NCI-H128 (cell line): ENCODE measurements at regions not wholly inside any gene's neighbourhood (a gene's known extent, or its start where the extent isn't known, plus 50 kb on each side); places are given as distances from the start of the nearest gene placed in this dataset.
"Not testable (repeated sequence)": the region's sequence is repeated elsewhere in the genome, so short reads cannot be mapped to it uniquely, and the experiment has no call there.

Source experiments
- DNase-seq: peaks from one replicate; lab custom pipeline; 2025; ENCODE audit not compliant: unreplicated experiment; lab: John Stamatoyannopoulos, UW

DNA sequence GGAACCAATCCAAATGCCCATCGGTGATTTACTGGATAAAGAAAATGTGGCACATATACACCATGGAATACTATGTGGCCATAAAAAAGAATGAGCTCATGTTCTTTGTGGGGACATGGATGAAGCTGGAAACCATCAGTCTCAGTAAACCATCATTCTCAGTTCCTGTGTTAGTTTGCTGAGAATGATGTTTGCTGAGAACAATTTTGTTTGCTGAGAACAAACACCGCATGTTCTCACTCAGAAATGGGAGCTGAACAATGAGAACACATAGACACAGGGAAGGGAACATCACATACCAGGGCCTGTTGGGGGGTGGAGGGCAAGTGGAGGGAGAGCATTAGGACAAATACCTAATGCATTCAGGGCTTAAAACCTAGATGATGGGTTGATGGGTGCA is 185.5 kb downstream of the ANXA1 start:
- DNase-seq, result not testable (repeated sequence)

DNA sequence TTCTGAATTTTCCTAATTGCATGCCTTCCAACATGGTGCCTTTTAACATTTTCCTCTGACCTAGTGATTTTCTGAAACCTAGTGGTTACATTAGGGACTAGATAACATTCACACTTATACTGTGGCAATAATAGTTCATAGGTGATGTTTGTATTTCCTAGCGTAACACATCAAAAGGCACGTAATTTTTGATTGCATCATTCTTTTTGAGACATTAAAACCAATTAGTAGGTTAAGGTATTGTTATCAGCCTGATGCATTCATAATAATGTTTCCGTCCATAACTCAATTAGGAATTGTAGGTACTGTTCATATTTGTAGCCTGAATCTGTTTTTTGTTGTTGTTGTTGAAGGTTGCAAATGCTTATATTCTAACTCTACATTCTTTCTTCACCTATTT is 192.4 kb downstream of the ANXA1 start:
- DNase-seq, result no peak

DNA sequence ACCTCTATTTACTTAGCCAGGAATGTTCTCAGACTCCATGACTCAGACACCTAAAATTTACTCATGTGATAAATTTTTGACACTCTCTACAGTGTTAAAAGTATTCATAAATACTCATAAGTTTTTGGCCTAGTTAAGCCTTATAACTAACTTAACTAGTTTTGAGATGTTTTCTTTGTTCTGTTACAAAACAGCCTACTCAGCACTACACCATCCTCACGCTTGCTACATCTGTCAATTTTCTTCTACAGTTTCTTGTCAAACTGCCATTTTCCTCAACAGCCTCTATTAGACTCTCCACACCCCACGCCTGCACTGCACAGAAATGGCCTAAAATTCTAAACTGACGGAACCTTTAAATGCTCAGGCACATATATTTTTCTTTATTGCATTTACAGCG is 195.5 kb downstream of the ANXA1 start:
- DNase-seq, result no peak

DNA sequence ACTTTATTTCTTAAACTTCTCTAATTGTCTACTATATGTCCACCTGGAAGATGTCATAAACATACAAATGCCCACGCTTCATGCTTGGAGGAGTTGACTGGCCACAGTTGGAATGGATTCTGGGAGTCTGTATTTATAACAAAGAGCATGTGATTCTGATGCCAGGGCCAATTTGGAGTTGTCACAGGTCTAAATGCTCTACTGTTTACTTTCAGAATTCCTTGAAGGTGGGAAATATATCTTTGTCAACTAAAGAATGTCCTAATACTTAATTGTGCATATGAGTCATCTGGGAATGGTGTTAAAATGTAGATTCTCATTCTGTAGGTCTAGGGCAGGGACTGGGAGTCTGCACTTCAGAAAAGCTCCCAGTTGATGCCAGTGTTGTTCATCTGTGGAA is 196.1 kb downstream of the ANXA1 start:
- DNase-seq, result no peak

DNA sequence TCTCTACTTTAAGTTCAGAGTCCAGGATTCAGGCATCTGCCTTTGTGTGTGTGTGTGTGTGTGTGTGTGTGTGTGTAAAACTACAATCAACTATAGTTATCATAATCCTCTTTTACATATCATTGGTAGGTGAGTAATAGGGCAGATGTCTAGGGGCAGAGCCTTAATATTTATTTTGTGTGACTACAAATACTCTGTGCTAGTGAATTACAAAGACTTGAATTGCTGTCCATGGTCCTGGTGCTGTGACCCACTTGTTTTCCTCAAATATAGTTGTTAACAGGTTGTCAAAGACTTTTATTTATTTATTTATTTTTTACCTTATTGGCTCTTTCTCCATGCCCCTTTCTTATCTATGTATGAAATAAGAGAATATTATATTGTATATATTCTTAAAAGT is 196.8 kb downstream of the ANXA1 start:
- DNase-seq, result no peak

DNA sequence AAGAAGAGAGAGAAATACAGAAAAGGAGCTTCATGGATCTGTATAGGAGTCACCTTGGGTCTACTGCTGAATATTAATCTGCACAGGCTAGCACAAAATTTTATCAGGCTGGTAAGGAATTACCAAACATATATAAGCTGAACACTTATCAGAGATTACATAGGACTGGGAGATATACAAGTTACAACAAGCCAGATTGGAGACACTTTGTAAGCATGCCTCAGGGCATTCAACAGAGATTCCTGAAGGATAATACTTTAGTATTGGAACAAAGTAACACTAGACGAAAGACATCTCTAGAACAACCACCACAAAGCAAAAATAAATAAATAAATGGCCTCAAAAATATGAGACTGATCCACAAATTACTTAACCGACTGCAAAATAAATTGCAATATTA is 197.8 kb downstream of the ANXA1 start:
- DNase-seq, result no peak

DNA sequence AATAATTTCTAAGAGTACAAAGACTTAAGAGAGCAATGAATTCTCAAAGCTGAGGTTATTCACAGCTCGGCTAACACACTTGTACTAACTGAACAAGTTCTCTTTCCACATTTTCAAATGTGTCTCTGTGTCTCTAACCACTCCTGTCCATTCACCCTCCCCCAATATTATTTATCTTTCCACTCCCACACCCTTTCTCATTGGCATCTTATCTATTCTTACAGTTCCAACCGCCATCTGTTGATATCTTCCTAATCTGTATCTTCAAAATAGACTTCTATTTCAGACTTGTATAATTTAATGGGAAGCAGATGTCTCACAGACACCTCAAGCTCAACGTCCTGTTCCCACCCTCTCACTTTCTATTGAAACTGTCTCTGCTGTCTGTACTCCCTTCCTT is 205.9 kb downstream of the ANXA1 start:
- DNase-seq, result no peak

DNA sequence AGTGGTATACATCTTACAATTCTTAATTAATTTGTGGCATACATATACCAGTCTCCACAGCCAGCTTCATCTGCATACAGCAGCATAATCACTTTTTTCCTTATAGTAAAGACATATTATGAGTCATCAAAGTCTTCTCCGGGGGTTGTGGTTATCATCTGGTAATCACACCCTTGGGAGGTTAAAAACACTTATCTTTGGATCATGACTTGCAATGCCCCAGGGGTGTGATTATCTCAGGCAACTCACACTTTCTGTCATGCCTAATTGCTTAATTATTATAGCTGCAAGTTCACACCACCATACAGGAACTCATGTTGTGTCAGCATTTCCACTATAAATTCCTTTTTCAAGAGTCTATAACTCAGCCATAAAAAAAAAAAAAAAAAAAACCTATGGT is 218.4 kb downstream of the ANXA1 start:
- DNase-seq, result no peak

DNA sequence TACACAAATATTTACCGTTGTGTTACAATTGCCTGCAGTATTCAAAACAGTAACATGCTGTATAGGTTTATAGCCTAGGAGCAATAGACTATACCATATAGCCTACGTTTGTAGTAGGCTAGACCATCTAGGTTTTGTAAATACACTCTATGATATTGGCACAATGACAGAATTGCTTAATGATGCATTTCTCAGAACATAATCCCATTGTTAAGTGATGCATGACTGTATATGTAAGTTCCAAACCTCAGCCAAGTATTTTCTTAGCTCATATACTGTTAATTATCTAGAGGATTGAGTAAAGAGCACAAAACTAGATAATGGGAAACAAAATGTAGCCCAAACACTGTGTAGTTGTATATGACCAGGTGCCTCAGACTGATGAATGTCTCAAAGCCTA is 220.1 kb downstream of the ANXA1 start:
- DNase-seq, result no peak

DNA sequence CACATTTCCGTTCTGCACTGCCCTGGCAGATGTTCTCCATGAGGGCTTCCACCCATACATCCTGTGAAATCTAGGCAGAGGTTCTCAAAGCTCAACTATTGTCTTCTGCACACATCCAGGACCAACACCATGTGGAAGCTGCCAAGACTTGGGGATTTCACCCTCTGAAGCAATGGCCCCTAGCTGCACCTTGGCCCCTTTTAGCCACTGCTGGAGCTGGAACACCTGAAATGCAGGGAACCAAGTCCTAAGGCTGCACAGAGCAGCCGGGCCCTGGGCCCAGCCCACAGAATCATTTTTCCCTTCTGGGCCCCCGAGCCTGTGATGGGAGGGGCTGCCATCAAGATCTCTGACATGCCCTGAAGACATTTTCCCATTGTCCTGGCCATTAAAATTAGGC is 228.7 kb downstream of the ANXA1 start:
- DNase-seq, result no peak

DNA sequence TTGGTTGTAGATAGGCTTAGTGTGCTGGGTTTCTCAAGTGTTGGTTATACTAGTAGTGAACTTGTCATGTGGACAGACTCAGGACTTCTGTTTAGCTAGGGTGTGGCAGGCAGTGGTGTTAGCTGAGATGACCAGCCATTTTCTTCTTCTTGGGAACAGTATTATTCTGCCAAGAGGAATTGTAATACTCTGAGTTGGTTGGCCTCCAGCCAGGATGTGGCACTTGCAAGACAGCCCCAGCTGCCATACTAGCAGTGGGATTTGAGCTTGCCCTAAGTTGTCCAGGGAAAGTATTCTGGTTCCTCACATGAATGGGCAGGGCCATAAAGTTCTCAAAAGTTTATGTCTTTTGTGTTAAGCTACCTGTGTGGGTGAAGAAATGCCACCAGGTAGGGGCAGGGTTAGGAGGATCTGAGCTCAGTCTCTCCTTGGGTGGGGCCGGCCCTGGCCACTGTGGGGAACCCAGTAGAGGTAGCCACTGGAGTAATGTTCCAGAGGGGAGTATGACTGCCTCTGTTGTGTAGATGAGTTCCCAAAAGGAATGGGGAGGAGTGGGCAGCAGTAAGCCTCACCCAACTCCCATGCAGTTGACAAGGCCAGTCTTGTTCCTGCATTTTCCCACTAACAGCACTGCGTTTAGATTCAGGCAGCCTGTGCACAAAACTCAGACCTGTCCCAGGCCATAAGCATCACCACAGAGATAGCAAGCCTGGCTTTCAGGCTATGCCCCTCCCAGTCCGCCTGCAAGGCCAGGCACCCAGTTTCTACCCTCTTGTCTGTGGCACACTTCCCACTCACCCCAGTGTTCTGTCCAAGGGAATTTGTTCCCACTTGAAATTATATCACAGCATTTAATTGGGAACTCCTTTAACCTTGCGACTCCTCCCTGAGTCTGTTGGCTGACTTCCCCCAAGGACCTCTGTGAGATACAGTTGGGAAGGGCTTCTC is 250.7 kb downstream of the ANXA1 start:
- DNase-seq, result no peak

DNA sequence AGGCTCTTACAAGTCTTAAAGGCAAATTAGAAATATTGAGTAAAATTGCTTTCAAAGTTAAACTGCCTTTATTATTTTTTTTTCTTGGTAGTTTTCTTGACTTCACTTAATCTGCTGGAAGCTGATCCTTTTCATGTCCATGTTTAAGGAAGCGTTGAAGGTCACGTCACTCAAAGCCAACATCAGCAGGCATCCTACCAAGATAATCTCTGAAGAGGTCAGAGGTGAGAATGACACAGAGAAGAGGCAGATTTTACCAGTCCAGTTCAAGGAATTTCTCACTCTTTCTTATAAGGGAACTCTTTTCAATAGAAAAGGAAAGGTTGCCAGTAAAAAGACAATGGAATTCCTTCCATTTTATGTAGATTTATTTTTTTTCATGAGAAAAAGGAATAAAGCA is 259.8 kb downstream of the ANXA1 start:
- DNase-seq, result no peak

DNA sequence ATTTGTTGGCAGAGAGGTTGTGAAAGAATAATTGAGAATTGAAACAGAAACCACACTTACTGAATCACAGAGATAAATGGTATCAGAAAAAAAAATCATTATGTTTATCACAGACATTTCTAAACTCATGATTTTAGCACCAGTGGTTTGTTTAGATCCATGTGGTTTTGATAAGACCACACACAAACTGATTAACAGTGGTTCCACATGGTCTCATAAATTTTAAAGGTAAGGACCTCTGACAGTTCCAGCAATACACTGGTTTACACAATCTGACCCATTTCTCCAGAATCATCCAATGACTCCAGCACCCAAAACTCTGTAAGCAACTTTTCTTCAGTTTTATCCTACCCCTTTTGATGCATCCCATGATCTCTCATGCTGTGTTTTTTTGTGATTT is 261.2 kb downstream of the ANXA1 start:
- DNase-seq, result no peak

DNA sequence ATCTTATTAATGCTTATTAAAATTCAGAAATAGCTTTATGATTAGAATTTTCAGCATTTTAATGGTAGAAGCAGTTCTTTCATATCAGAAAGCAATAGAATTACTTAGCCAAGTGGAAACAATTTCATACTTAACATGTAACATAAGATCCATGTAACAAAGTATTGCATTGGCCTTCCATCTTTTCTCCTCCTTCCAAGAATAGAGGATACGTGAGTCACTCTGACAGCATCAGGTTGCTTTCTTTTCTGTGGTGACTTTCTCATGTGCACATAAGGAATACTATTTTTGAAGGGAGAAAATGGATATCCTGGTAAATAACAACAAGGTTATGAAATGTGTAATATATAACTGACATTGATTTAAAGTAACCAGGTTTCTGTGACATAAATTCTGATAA is 272.2 kb downstream of the ANXA1 start:
- DNase-seq, result no peak

DNA sequence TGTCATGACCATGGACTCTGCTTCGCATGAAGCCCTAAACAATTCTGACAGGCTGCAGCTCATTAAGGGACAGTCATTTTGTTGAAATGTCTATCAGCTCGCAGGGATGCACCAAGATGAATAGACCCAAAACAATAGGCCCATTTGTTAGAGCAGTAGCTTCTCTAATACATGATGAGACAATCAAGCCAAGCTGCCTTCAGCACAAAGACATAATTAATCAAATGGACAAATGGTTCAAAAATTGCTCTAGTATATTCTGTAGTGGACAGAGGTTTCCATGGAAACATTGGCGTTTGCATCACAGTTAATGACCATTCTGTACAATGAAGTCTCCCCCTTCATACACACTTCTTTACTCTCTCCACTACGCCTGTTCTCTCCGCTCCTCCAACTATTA is 274.6 kb downstream of the ANXA1 start:
- DNase-seq, result no peak

DNA sequence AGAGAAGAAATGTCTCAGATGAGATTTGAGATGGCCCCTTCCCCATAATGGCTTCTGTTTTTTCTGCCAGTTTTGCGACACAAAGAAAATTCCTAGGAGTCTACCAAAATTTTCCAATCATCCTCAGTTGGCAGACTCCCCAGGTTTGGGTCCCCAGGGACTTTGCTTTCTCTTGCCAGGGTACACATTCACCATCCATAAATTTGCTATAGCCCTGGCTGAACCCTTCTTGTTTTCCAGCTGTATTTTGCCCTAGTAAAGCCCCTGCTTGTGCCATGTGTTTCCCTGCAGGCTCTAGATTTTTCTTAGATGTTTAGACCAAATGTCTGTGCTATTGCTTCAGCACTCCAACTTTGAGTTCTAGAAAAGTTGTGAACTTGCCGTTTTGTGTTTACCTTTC is 283.2 kb downstream of the ANXA1 start:
- DNase-seq, result no peak

DNA sequence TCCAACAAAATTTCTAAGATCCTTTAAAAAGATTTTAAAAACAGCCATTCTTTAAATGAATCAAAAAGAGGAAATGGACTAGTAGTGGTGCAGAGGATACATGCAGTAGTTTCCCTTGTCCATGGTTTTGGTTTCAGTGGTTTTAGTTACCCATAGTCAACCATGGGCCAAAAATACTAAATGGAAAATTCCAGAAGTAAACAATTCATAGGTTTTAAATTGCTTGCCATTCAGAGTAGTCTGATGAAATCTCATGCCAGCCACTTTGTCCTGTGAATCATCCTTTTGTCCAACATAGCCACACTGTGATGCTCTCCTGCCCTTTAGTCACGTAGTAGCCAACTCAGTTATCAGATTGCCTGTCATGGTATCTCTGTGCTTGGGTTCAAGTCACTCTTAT is 286.1 kb downstream of the ANXA1 start:
- no peak for DNase-seq

DNA sequence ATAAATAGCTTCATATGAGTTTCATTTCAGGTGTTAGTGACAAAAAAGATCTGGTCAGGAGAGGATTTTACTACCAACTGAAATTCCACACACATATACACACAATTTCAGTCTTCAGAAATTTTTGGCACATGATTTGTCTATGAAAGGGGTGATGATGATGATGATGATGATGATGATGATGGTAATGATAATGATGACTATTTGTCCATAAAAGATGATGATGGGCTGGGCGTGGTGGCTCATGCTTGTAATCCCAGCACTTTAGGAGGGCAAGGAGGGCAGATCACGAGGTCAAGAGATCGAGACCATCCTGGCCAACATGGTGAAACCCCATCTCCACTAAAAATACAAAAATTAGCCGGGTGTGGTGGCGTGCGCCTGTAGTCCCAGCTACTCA is 288.2 kb downstream of the ANXA1 start:
- DNase-seq, result not testable (repeated sequence)

DNA sequence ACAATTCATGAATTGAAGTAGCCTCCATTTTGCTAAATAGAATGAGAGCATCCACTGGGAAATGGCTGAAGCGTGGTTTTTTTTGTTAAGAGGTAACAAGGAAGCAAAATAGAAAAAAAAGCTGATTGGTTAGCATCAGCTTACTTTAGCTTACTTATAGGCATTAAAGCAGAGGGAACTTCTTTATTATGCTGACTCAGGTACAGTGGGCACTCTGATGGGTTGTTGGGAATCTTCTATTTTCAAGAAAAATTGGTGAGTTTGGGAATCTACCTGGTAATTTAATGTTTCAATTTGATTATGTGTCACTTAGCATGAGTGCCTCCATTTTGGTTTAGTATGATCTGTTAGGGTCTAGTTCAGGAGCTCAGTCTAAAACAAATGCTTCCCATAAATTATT is 289.6 kb downstream of the ANXA1 start:
- no peak for DNase-seq

DNA sequence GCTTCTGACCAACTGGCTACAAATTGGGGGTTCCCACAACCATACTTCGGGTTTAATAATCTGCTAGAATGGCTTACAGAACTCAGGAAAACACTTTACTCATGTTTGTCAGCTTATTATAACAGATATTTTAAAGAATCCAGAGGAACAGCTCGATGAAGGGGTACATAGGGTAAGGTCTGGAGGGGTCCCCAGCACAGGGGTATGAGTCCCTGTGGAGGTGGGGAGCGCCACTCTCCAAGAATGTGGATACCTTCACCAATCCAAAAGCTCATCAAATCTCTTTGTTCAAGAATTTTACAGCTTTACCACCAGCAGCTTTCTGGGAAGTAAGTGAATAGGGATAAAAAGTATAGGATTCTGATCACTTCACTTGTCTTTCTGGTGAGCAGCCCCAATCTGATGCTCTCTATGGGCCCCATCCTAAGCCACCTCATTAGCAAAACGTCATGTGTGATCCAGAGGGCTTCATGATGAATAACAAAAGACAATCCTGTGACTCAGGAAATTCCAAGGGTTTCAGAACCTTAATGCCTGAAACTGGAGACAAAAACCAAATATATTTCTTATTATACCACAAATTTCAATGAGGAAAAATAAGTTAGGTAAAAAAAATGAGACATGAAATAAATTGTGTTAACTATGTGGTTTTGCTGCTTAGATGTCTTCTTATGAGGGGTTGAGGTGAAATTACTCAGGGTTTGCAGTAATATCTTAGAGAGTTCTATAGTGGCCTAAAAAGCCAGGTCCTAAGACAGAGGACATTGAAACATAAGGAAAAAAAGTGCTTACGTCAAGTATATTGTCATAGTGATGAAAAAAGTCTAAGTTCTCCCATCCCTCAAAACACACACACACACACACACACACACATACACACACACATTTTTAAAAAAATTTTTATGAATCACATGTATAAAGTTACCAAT is 290.5 kb downstream of the ANXA1 start:
- DNase-seq, result no peak

DNA sequence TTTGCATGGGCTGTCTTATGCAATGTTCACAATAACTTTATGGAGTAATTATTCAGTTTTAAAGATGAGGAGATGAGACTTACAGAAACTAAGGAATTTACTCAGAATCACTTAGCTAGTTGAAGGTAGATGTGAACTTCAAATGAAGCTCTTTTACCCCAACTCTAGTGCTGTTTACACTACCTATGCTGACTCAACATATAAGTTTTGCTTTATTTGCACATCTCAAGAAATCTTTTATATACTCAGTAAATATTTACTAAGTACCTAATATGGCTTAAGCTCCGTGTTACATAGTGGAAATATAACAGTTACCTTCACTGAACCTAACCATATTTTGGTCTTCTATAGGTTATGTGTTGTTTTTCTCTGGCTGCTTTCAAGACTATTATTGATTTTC is 293.2 kb downstream of the ANXA1 start:
- DNase-seq, result no peak

DNA sequence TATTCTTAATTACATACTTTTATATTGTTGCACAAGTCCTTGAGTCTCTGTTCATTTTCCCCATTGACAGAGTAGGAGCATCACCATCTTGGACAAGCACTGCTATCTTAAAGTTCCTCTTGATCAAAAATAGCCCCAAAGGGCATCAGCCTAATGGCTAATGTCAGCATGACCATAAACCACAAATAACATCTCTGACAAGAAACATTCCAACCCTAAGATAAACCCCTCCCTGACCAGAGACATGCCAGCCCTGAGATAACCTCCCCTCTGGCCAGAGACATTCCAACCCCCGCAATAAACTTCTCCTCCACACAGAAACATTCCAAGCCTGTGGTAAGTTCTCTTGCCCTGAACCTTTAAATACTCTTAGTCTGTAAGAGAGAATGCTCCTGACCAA is 293.7 kb downstream of the ANXA1 start:
- not testable (repeated sequence) for DNase-seq
